ENCODE measurements at regions not wholly inside any gene's neighbourhood (a gene's known extent, or its start where the extent isn't known, plus 50 kb on each side); places are given as distances from the start of the nearest gene placed in this dataset.

DNA sequence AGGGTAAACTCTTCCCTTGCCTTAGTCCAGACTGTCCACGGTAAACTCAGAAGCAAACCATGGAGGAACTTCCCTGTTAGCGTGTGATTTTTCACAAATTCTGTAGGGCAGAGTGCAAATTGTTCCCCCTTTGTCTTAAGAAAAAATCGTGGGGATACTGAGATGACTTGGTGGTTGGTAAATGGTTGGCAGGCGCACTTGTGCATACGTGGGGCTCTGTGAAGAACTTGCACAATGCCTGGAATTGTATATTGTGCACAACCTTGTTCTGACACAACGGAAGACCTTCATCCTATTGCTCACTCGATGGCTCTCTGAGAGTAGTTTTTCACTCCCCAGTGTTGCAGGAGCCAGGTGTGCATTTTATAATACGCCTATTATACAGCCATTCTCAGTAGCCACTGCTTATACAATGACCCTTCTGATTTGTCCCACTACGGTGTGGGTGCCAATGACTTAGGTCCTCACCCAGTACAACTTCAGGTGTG is 150.0 kb downstream of the SPRY1 start:
- TF ChIP-seq, protein P1, sequence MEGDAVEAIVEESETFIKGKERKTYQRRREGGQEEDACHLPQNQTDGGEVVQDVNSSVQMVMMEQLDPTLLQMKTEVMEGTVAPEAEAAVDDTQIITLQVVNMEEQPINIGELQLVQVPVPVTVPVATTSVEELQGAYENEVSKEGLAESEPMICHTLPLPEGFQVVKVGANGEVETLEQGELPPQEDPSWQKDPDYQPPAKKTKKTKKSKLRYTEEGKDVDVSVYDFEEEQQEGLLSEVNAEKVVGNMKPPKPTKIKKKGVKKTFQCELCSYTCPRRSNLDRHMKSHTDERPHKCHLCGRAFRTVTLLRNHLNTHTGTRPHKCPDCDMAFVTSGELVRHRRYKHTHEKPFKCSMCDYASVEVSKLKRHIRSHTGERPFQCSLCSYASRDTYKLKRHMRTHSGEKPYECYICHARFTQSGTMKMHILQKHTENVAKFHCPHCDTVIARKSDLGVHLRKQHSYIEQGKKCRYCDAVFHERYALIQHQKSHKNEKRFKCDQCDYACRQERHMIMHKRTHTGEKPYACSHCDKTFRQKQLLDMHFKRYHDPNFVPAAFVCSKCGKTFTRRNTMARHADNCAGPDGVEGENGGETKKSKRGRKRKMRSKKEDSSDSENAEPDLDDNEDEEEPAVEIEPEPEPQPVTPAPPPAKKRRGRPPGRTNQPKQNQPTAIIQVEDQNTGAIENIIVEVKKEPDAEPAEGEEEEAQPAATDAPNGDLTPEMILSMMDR (IDR thresholded peaks at IDR 0.05) = no peak
- no peak for TF ChIP-seq EZH2 (IDR thresholded peaks at IDR 0.05; ENCODE audit: borderline replicate concordance, insufficient read depth, low read depth, low read length, poor library complexity, severe bottlenecking)

Measured in B cell (primary cell).